ENCODE measurements at regions not wholly inside any gene's neighbourhood (a gene's known extent, or its start where the extent isn't known, plus 50 kb on each side); places are given as distances from the start of the nearest gene placed in this dataset.

DNA sequence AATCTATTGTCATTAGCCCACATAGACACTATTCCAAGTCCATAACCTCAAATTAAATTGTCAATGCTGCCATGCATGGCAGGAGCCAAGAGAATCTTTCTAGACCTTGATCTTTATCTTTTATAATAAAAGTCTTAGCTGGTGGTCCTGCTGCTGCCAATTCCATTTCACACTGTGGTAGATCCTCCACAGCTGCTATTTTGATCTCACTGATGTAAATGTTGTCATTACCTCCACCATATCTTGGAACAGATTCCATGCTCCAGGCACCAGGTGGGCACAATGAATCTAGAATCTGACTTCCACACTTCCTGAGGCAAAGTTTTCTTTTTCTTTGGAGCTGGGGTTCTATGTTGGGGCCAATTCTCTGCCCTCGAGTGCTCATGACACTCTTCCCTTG lies 161.2 kb downstream of the TMTC3 start:
- Histone ChIP-seq H3K9me3 (no peaks in the 10 kb centered on the region), H3K36me3 (no peaks in the 10 kb centered on the region), H3K27me3 (no peaks in the 10 kb centered on the region), H3K4me1 (peaks cover 0 to 34% (median 5%) of the 10 kb centered on the region in 3 donors), H3K4me3 (no peak overlapping the region), H3K27ac (no peak overlapping the region)
- intact Hi-C loops (cut with DNase I): no loop called here
- 71 to 83% methylated on average over 1 of the region's 1 CpG for WGBS, 2 donors
- no peak for DNase-seq
- TF ChIP-seq, protein P1, sequence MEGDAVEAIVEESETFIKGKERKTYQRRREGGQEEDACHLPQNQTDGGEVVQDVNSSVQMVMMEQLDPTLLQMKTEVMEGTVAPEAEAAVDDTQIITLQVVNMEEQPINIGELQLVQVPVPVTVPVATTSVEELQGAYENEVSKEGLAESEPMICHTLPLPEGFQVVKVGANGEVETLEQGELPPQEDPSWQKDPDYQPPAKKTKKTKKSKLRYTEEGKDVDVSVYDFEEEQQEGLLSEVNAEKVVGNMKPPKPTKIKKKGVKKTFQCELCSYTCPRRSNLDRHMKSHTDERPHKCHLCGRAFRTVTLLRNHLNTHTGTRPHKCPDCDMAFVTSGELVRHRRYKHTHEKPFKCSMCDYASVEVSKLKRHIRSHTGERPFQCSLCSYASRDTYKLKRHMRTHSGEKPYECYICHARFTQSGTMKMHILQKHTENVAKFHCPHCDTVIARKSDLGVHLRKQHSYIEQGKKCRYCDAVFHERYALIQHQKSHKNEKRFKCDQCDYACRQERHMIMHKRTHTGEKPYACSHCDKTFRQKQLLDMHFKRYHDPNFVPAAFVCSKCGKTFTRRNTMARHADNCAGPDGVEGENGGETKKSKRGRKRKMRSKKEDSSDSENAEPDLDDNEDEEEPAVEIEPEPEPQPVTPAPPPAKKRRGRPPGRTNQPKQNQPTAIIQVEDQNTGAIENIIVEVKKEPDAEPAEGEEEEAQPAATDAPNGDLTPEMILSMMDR (IDR thresholded peaks at IDR 0.05): no peak
- TF ChIP-seq POLR2A (IDR thresholded peaks at IDR 0.05): no peak

DNA sequence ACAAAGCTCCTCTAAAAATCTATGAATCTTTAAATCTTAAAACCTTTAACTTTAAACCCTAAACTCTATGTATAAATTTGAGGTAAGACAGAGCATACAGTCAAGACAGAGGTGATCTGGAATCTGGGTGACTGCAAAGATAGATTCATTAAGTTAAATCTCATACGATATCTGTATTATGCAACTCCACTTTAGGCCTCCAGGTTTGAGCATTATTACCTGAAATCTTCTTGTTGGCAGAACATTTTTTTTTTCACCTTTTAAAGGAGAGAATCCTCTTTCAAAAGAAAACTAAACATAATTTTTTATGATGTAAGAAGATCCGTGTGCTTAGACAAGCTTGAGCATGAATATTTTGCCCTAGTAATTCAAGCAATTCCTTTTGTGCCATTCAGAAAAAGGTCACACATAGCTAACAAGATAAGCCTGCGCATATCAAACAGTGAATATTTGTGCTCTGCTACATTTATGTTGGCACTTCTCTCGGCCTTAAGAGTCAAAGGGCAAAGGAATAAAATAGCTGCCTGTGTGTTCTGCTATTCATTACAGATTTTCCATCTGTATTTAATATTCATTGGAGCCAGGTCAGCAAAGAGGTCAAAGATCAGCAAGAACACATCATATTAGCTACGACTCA lies 163.3 kb downstream of the TMTC3 start:
- no peak for TF ChIP-seq POLR2A (IDR thresholded peaks at IDR 0.05)
- TF ChIP-seq, protein P1 (IDR thresholded peaks at IDR 0.05): peak in 1 of 6 experiments; percentile 24
- Histone ChIP-seq H3K27ac (no peak overlapping the region), H3K27me3 (no peaks in the 10 kb centered on the region), H3K4me1 (peaks cover 0 to 19% (median 0%) of the 10 kb centered on the region in 3 donors), H3K36me3 (no peaks in the 10 kb centered on the region), H3K9me3 (no peaks in the 10 kb centered on the region), H3K4me3 (no peak overlapping the region)
- 36 to 39% methylated on average over 5 of the region's 5 CpGs for WGBS, 2 donors
- intact Hi-C loops (cut with DNase I): no loop called here
- no peak for DNase-seq

DNA sequence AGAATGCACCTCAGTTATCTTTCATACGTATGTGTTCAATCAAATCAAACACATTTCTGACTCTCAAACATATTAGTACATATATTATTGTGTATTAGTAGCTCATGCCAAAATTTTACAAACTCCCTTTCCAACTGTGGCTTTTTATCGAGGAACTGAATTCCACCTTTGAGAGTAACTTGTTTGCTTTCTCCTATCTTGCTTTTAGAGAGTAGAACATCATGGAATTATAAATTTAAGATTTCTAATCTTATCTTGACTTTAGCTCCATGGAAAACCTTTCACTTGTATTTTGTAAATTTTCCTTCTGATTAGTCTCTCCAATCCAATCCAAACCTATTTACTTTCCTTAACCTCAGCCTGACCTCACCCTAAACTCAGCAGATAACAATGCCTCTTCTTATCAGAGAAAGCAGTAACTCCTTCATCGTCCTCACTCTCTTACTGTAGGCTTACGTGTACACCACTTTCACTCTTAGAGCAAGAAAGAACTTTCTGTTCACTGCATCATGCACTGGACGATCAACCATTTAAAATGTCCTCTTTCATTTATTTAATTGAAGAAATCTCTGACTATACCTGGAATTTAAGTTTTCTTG lies 164.5 kb downstream of the TMTC3 start:
- DNase-seq: no peak
- Histone ChIP-seq H3K4me1 (peaks cover 0 to 19% (median 0%) of the 10 kb centered on the region in 3 donors), H3K27ac (no peak overlapping the region), H3K4me3 (no peak overlapping the region), H3K36me3 (no peaks in the 10 kb centered on the region), H3K9me3 (no peaks in the 10 kb centered on the region), H3K27me3 (no peaks in the 10 kb centered on the region)
- TF ChIP-seq POLR2A (IDR thresholded peaks at IDR 0.05): no peak
- TF ChIP-seq, protein P1 (IDR thresholded peaks at IDR 0.05): no peak
- WGBS, 2 donors: 78 to 79% methylated on average over 5 of the region's 5 CpGs
- intact Hi-C loops (cut with DNase I): no loop called here

DNA sequence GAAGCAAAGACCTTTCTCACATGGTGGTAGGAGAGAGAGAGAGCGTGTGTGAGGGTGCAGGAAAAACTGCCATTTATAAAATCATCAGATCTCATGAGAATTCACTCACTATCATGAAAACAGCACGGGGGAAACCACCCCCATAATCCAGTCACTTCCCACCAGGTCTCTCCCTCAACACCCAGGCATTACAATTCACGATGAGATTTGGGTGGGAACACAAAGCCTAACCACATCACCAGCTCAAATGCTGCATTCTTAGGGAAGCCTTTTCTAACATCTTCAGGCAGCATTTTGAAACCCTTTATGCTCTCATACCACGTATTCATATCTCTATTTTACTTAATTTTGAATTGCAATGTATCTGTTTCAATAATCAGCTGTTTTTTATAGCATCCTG lies 165.9 kb downstream of the TMTC3 start:
- Histone ChIP-seq H3K4me1 (peaks cover 0 to 19% (median 0%) of the 10 kb centered on the region in 3 donors), H3K4me3 (no peak overlapping the region), H3K9me3 (no peaks in the 10 kb centered on the region), H3K27ac (no peak overlapping the region), H3K27me3 (no peaks in the 10 kb centered on the region), H3K36me3 (no peaks in the 10 kb centered on the region)
- intact Hi-C loops (cut with DNase I): no loop called here
- DNase-seq: no peak
- WGBS, 2 donors: 78 to 85% methylated on average over 4 of the region's 4 CpGs
- TF ChIP-seq POLR2A (IDR thresholded peaks at IDR 0.05): no peak
- TF ChIP-seq, protein P1 (IDR thresholded peaks at IDR 0.05): no peak

DNA sequence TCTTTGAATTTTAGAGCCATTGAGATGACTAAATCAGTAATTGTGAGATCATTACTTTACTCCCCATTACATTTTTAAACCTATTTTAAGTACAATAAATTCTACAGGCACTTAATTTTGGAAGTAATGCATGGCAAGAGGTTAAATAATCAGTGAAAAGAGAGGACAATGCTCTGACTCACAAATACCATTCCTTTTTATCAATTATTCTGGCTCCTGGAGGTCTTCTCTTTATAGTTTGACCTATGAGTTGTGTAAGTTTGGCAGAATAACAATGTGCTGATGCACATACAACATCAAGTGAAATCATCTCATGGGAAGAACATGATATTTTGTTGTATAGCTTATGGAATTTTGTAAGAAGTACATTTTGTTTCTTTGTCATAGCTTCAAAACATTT lies 166.7 kb downstream of the TMTC3 start:
- Histone ChIP-seq H3K27ac (no peak overlapping the region), H3K4me3 (no peak overlapping the region), H3K9me3 (no peaks in the 10 kb centered on the region), H3K36me3 (no peaks in the 10 kb centered on the region), H3K4me1 (peaks cover 0 to 19% (median 0%) of the 10 kb centered on the region in 3 donors), H3K27me3 (no peaks in the 10 kb centered on the region)
- intact Hi-C loops (cut with DNase I): no loop called here
- no peak for DNase-seq
- TF ChIP-seq, protein P1 (IDR thresholded peaks at IDR 0.05): no peak
- no peak for TF ChIP-seq POLR2A (IDR thresholded peaks at IDR 0.05)
